NCI-H1930 (cell line): ENCODE measurements at regions not wholly inside any gene's neighbourhood (a gene's known extent, or its start where the extent isn't known, plus 50 kb on each side); places are given as distances from the start of the nearest gene placed in this dataset.

Experiments
- DNase-seq, 2 experiments: peaks; one replicate each; lab custom pipeline; 2025; lab: John Stamatoyannopoulos, UW

- no peak for DNase-seq
Measured at GRCh38 chr18:67973916-67974315, 457.4 kb upstream of the DSEL start.

GRCh38 chr18:67969458-67969857 lies 452.9 kb upstream of the DSEL start:
- no peak for DNase-seq

GRCh38 chr18:67966224-67966623 lies 449.7 kb upstream of the DSEL start:
- no peak for DNase-seq

- DNase-seq = no peak
Measured at GRCh38 chr18:67964462-67964861, 447.9 kb upstream of the DSEL start.

GRCh38 chr18:67961701-67962440 lies 445.4 kb upstream of the DSEL start:
- no peak for DNase-seq

- DNase-seq = no peak
Measured at GRCh38 chr18:67957684-67958083, 441.2 kb upstream of the DSEL start.

- DNase-seq = no peak
Measured at GRCh38 chr18:67954594-67954993, 438.1 kb upstream of the DSEL start.

GRCh38 chr18:67951137-67951536 lies 434.6 kb upstream of the DSEL start:
- no peak for DNase-seq

GRCh38 chr18:67938660-67939059 lies 422.1 kb upstream of the DSEL start:
- DNase-seq = no peak

- no peak for DNase-seq
Measured at GRCh38 chr18:67935638-67936037, 419.1 kb upstream of the DSEL start.

GRCh38 chr18:67933271-67933670 lies 416.8 kb upstream of the DSEL start:
- no peak for DNase-seq

GRCh38 chr18:67932271-67932670 lies 415.8 kb upstream of the DSEL start:
- DNase-seq = no peak

GRCh38 chr18:67926929-67927864 lies 410.7 kb upstream of the DSEL start:
- DNase-seq = no peak

GRCh38 chr18:67924656-67925055 lies 408.1 kb upstream of the DSEL start:
- DNase-seq = no peak

- no peak for DNase-seq
Measured at GRCh38 chr18:67919316-67919715, 402.8 kb upstream of the DSEL start.

GRCh38 chr18:67916097-67916496 lies 399.6 kb upstream of the DSEL start:
- no peak for DNase-seq

- no peak for DNase-seq
Measured at GRCh38 chr18:67913040-67913439, 396.5 kb upstream of the DSEL start.

- no peak for DNase-seq
Measured at GRCh38 chr18:67901573-67901972, 385.1 kb upstream of the DSEL start.

GRCh38 chr18:67896451-67896850 lies 379.9 kb upstream of the DSEL start:
- no peak for DNase-seq

- DNase-seq = no peak
Measured at GRCh38 chr18:67893916-67894315, 377.4 kb upstream of the DSEL start.

- no peak for DNase-seq
Measured at GRCh38 chr18:67876871-67877270, 360.4 kb upstream of the DSEL start.

- no peak for DNase-seq
Measured at GRCh38 chr18:67875944-67876343, 359.4 kb upstream of the DSEL start.

GRCh38 chr18:67875060-67875459 lies 358.5 kb upstream of the DSEL start:
- no peak for DNase-seq
